ENCODE measurements at regions not wholly inside any gene's neighbourhood (a gene's known extent, or its start where the extent isn't known, plus 50 kb on each side); places are given as distances from the start of the nearest gene placed in this dataset.

GRCh38 chr2:236883819-236884218 is 201.9 kb upstream of the COPS8 start:
- TF ChIP-seq EP300 (IDR thresholded peaks at IDR 0.05) = no peak
- TF ChIP-seq CTCF (IDR thresholded peaks at IDR 0.05) = no peak
- no peak for TF ChIP-seq POLR2A (IDR thresholded peaks at IDR 0.05)
